NCI-H1930 (cell line): ENCODE measurements at regions not wholly inside any gene's neighbourhood (a gene's known extent, or its start where the extent isn't known, plus 50 kb on each side); places are given as distances from the start of the nearest gene placed in this dataset.
"Not testable (repeated sequence)": the region's sequence is repeated elsewhere in the genome, so short reads cannot be mapped to it uniquely, and the experiment has no call there.

Experiments
- DNase-seq, 2 experiments: peaks; one replicate each; lab custom pipeline; 2025; lab: John Stamatoyannopoulos, UW

DNA sequence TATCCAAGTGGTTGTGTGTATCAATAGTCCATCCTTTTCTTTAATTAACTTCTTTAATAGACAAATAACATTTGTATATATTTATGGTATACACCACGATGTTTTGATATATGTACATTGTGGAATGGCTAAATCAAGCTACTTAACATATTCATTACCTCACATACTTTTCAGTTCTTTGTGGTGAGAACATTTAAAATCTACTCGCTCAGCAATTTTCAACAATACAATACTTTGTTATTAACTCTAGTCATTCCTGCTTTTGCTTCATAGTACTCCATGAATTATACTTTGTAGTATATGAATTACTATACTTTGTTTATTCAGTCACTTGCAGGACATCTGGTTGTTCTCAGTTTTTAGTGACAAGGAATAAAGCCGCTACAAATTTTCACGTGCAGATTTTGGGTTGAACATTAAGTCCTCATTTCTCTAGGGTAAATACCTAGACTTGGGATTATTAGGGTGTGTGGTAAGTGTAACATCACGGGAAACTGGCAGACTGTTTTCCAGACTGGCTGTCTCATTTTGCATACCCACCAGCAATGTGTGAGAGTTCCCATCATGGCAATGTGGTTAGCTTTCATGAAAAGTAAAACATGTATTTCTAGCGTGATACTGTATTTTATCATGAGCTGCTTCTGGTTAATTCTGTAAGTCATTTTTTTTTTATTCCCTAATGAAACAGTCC lies 354.4 kb upstream of the WWC1 start:
- no peak for DNase-seq

DNA sequence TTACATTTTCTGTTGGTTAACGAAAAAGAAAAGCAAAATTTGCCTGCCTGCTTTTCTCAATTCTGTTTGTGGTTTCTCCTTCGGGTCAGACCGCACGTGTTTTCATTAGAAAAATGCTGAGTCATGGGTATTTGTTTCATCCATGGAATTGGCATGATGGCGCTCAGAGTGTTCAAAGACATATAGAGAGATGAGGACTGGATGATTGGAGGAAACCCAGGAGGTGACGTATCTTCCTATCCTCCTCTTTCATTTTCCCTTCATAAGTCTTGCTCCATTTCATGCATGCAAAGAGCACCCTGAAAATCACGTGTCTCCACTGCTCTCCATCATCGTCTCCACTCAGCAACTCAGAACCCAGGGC lies 353.8 kb upstream of the WWC1 start:
- no peak for DNase-seq

DNA sequence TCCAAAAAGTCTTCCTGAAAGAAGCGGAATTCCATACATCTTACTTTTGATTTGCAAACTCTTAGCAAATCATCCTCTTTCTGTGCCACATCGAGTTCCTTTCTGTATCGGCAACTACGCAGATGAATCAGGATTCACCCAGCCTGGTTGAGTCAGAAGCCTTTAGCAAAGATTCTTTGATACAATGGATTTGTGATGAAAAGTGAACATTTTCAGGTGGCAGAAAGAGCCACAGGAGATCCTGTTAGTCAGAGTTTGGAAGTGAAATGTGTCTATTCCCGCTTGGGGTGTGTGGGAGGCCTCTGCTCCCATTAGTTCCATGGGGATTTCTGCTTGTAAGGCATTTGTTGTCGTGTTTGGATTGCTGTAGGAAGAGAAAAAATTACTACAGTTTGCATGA lies 351.8 kb upstream of the WWC1 start:
- no peak for DNase-seq

DNA sequence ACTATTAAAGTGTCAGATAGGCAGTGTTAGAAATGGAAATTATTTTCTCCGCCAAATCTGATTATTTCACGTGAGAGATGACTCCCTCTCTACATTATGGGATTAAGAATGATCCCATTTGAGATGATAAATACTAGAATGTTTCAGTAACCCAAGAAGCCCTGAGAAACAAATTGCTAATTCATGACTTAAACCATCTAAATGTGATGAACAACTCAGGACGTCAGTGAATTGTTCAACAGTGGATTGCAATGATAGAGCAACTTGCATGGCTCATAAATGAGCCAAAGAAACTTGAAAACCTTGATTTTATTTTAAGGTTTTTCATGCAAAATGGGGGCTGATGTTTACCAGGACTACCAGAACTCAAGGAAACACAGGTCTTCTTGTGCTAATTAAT lies 350.5 kb upstream of the WWC1 start:
- DNase-seq: no peak

DNA sequence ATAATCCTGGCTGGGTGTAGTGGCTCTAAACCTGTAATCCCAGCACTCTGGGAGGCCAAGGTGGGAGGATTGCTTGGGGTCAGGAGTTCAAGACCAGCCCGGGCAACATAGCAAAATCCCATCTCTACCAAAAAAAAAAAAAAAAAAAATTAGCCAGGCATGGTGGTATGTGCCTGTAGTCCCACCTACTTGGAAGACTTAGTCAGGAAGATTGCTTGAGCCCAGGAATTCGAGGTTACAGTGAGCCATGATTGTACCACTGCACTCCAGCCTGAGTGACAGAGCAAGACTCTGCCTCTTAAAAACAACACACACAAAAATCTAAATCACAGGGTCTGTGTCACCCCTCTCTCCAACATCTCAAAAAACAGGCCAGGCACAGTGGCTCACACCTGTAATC lies 349.9 kb upstream of the WWC1 start:
- DNase-seq: not testable (repeated sequence)

DNA sequence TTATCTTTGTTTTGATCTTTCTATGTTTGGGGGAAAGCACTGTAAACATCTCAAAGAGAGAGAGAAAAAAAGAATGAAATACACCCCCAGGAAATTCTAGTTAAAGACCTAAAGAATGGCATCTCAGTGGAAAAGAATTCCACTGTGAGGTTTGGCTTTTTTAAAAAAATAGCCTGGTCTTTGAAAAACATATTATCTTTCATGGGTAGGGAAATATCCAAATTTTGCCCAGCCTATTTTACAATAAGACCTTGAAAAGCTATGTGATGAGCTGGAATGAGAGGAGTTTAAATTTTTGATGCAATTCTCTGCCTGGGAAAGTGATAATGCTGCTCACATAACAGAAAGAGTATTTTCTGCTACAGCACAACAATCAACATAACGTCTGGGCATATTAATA lies 348.1 kb upstream of the WWC1 start:
- DNase-seq: no peak

DNA sequence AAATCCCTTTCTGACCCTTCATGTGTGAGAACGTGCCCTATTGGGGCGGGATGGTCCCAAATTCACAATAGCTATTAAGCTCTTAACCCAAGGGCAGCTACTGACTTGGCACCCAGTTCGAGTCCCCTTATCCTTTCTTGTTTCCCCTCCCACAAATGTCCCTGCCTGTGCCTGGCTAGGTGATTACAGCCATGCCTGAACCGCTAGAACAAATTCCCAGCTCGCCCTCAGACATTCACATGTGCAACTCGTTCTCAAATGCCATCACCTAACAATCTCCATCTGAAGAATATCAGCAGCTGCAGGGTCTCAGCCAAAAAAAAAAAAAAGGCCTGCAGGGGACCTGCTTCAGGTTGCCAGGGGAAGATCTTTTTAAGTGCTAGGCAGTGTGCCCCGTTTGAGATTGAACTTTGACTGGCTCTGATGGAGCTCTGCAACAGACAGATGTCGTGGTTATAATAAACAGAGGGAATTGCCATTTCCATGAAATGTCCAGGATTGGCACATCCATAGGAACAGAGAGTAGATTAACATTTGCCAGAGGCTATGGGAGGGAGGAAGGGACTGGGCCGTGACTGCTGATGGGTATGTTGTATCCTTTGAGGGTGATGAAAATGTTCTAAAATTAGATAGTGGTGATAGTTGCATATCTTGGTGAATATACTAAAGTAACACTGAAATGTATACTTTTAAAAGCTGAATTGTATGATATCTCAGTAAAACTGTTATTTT lies 347.2 kb upstream of the WWC1 start:
- DNase-seq: no peak

DNA sequence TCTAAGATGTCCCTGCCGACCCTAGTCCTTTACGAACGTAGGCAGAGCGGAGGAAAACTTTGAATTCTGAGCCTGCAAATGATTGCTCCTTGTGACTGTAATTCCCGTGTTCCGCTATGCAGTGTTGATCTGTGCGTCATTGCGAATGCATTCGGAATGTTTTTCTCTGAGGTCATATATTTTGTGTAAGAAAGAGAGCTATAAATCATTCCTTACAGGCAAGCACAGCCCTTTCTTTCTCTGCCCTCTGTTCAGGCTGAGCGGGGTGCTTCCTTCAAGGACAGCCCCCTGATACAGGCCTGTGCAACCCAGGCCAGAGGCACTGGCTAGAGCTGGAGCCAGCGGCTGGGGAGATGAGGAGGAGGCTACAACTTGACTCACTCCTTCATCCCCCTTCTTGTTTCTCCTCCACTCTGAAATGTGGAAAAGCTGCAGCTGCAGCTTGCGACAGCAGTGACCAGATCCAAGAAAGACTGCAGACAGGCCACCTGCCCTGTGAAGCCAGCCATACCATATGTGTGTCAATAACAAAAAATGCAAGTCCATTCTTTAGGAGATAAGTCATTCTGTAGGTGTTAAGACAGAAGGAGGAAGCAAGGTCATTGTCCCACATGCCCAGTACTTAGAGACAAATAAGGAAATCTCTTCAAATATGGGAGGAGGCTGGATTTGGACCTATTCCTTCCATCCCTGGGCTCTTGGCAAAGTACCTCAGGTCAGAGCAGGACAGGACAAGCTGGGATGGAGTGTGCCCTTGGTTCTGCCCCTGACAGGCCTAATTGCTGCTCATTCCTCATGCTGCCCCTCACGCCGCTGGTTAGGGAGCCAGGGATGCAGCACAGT lies 345.7 kb upstream of the WWC1 start:
- DNase-seq: no peak

DNA sequence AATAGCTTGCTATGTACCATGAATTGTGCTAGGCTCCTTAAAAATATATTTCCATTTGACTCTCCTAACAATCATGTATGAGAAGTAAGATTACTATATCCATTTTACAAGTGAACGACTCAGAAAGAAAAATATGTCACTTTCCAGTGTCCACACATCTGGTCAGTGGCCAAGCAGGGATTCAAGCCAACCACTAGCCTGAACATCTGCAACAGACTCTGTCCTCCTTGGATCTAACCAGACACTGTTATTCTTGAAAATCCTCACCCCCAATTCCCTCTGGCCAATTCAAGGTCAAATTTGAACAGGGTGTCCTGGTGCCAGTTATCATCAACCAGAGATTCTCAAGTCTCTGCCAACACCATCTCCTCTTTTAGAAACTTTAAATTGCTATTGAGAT lies 344.1 kb upstream of the WWC1 start:
- DNase-seq: no peak

DNA sequence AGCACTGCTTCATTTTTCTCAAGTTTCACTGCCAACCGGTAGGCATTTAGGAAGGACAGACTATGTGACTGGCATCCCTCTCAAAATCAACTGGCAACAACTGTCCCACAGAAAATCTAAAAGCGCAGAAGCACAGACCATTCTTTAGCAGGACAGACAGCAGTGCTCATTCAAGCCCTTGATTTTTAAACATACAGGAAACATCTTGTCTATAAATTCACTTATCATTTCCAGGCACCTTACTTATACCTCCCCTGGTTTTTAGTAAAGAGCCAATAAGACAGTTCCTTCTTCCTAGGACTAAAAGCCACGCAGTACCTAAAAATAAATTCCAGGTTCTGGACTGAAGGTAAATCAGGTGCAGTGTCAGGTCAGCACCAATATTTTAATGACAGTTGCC lies 343.2 kb upstream of the WWC1 start:
- DNase-seq: no peak

DNA sequence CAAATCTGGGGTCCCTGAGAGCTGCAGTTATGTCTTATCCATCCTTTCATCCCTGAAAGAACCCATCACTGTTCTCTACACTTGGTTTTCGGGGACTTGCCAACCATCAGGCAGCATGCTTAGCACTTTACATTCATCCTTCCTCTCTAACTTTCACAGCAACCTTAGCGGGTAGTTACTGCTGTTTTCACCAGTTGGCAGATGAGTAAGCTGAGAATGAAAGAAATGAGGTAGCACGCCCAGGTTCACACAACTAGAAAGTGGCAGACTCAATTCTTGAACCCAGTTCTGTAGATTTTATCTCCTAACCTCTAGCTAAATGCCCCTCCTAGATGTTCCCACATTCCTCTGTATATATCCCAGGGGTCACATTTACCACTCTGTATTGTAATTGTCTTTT lies 342.0 kb upstream of the WWC1 start:
- no peak for DNase-seq

DNA sequence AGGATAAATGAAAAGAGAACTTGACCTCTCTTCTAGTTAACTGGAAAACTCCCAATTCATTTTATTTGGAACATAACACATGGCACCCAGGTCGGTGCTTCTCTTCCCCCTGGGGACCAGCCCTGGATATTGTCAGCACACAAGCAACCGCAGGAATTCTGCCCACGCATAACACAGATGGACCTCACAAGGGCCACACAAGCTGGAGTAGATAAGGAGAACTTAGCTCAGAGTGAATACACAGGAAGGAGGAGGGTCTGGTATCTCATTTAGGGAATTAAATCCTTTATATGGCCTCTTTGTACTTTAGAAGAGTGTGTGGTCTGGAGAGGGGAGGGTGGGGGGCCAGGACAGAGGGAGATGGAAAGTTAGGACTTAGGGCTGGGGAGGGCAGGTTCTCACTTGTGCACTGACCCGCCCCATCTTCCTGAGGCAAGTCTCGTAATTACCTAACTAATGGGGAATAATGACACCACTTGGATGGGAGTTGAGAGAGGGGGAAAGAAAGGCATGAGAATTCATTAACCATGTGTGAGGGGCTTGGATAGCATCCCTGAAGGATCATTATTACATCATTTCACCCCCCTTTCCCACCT lies 341.2 kb upstream of the WWC1 start:
- DNase-seq: no peak

DNA sequence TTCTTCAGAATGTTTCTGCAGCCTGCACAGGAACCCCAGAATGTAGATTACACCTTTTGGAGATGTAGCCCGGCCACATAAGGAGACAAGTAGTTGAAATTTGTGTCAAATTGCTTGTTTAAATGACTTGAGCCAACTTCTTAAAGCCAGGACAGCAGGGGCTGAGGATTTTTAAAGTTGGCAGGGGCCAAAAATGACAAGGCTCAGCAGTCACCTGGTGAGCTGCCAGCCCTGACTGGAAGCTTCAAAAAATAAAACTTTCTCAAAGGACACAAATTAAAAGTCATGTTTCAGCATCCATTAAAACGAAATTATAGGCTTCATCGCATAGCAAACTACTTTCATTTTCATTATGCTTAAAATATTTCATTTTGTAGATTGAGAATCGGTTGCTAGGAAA lies 340.3 kb upstream of the WWC1 start:
- DNase-seq: no peak

DNA sequence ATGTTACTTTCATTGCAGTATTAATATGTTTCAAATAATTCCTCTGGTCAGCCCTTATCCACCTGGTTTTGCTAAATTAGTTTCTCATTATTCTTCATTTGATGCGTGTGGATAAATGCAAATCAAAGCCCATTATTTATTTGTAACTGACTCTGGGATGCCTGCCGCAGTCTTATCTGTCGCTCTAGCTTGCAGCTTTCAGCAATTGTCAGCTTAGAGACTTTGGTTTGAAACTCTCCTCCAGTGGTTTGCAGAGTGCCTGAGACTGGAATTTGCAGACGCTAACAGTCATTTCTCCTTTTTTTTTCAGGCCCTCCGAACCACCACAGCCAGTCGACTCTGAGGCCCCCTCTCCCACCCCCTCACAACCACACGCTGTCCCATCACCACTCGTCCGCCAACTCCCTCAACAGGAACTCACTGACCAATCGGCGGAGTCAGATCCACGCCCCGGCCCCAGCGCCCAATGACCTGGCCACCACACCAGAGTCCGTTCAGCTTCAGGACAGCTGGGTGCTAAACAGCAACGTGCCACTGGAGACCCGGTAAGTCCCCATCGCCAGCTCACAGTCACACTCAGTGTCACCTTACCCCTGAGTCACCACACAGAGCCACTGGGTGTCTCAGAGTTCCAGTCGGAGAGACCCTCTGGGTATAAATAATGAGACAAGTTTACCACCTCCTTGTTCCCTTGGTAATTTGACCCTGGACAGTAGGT lies 339.0 kb upstream of the WWC1 start:
- no peak for DNase-seq

DNA sequence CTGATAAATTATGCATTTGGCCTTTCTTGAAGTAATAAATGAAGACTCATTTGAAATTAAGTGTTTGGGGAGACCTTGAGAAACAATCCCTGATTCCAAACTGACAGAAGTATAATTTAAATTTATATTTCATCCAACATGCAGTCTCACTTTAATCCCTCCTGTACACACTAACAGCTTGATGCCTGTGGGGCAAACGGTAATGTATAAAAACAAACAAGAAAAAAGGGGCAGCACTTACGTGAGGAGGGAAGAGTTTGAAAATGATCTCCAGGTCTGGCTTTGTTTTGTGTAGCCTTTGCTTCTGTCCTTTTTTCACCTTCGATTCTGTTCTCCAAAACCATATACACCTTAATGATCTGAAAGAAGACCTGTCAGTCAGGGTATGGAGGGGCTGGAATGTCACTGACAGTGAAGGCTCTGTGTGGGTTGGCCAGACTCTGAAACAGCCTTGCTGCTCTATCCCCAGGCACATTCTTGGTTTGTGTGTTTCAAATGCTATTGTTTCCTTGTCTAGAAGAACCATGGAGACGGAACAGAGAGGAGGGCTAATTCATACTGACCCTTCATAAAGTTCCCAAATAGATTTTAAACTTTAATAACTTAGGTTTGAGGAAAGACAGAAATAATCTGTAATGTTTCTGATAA lies 338.2 kb upstream of the WWC1 start:
- no peak for DNase-seq

DNA sequence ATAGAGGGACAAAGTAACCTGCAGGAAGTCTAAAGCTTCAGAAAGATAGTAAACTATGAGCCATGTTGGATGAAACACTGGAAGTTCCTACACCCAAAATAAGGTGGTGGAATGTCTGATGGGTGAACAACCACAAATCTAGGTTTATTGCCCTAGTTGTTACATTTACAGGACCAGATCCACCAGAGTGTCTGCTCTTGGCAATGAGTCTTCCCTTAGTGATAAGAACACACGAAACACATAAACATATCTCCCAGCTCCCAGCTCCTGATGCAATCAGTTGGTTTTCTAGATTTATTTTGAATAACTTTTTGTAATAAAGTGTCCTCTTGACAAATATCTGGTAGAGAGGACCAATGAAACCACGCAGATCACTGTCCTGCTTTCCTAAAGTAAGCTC lies 329.7 kb upstream of the WWC1 start:
- no peak for DNase-seq

DNA sequence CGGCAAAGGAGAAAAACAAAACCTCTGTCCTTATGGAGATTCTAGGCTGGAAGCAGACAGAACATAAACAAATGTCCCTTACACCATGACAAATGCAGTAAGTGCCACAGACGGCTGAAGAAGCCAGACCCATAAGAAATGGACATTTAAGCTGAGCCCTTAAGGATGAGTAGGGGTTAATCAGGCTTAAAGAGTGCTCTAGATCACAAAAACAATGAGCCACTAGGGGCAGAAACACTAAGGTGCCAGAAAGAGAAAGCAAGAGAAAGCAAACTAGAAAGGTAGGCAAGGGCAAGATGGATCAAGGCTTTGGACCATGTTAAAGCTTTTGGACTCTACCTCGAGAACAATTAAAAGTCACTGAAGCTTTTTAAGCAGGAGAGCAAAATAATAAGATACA lies 326.9 kb upstream of the WWC1 start:
- no peak for DNase-seq

DNA sequence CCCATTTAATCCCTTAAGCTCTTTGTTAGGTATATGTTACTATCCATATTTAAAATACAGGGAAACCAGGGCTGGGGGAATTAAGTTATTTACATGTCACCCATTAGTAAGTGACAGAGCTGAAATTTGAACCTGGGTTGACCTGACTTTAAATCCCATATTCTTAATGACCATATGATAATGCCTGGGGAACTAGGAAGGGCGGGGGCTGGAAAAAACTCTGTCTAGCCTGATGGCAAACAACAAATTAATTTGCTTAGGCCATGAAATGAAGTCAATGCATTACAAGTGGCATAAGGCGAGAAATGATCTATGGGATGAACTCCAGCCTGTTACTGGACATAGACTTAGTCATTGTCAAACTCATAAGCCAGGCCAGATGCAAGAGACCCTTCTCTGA lies 325.7 kb upstream of the WWC1 start:
- no peak for DNase-seq

DNA sequence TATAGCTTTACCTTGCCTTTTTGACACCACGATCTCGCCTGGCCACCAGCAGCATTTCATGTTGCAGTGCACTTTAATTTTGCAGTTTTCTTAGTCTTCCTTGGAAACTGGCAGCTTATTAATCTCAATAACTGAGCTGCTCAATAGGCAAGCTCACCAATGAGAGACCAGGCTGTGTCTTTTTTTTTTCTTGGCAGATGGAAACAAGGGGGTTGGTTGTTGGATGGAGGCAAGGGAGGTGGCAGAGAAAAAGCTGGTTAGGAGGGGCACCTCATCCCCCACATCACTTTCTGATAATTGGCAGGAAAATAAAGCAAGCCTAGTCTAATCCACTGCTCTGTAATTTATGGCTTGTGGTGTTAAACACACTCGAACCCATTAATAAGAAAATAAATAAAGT lies 324.5 kb upstream of the WWC1 start:
- no peak for DNase-seq

DNA sequence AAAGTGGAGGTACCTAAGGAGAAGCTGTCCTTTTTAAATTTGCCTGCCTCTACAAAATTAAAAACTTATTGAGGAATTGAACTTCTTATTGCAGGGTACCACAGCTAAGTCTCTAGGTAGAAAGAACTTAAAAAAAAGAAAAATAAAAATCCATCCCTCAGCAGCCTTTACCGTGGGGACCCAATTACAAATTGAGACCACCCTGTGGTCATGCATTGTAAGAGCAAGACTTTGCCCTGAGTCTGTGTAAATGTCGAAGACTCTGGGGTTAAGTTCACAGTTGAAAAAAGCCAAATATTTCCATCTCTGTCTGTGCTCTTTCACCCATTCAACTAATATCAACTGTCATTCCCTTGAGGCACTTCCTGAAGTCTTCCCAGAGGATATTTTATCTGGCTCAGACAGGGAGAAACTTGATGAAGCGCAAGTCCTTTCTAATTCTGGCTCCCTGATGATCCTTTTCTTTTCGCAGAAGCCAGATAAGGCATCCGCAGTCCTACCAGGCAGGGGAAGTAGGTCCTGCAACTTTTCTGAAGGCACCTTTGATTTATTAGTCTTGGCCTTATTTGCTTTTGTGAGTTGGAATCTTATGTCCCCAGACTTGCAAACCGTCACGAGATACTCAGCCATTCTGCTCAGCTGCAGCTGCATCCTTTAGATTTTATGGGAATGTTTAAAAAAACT lies 323.8 kb upstream of the WWC1 start:
- DNase-seq: no peak

DNA sequence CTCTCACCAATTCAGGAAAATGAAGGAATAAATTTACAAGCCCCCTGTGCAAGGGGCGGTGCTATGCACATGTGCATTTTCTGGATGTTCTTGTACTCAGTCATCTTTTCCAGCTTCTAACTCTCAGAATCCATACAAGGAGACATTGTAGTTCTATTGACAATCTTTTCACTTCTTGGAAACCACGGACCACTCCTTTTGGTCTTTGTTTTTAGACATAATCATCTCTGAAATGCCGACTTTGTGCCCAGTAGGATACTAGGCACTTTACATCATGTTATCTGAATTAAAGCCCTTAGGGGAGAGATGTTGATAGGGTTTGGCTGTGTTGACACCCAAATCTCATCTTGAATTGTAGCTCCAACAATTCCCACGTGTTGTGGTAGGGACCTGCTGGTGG lies 322.6 kb upstream of the WWC1 start:
- DNase-seq: no peak
